ENCODE measurements at regions not wholly inside any gene's neighbourhood (a gene's known extent, or its start where the extent isn't known, plus 50 kb on each side); places are given as distances from the start of the nearest gene placed in this dataset.

GRCh38 chr6:45773906-45774305 lies 241.8 kb downstream of the CLIC5 start:
- ATAC-seq (no peak), DNase-seq (ENCODE audit: low spot score in 2 of 2) (peak in 1 of 2 donors; percentile 13)
- Mint-ChIP-seq H3K36me3 (no peaks in the 10 kb centered on the region), H3K27ac (no peak overlapping the region), H3K9me3 (peaks cover 3% of the 10 kb centered on the region), H3K4me1 (no peaks in the 10 kb centered on the region), H3K4me3 (no peak overlapping the region)

GRCh38 chr6:45772886-45773495 lies 242.7 kb downstream of the CLIC5 start:
- Mint-ChIP-seq H3K27ac (no peak overlapping the region), H3K9me3 (peaks cover 3% of the 10 kb centered on the region), H3K4me3 (no peak overlapping the region), H3K4me1 (no peaks in the 10 kb centered on the region), H3K36me3 (no peaks in the 10 kb centered on the region)
- ATAC-seq (no peak), DNase-seq (ENCODE audit: low spot score in 2 of 2) (peak in 1 of 2 donors; percentile 36)

- no peak for ATAC-seq
- Mint-ChIP-seq H3K36me3 (no peaks in the 10 kb centered on the region), H3K4me1 (no peaks in the 10 kb centered on the region), H3K27ac (no peak overlapping the region), H3K4me3 (no peak overlapping the region), H3K9me3 (peaks cover 3% of the 10 kb centered on the region)
- no peak for DNase-seq (ENCODE audit: low spot score in 2 of 2)
Observed at GRCh38 chr6:45772051-45772450, 243.6 kb downstream of the CLIC5 start.

GRCh38 chr6:45763281-45763680 lies 252.4 kb downstream of the CLIC5 start:
- DNase-seq (ENCODE audit: low spot score in 2 of 2), result no peak
- no peak overlapping the region for H3K27ac Mint-ChIP-seq
- H3K4me3 Mint-ChIP-seq, result no peak overlapping the region
- peaks cover 20% of the 10 kb centered on the region for H3K9me3 Mint-ChIP-seq
- ATAC-seq, result no peak
- no peaks in the 10 kb centered on the region for H3K36me3 Mint-ChIP-seq
- peaks cover 8% of the 10 kb centered on the region for H3K4me1 Mint-ChIP-seq

GRCh38 chr6:45759472-45759810 lies 256.2 kb downstream of the CLIC5 start:
- Mint-ChIP-seq H3K9me3 (peaks cover 12% of the 10 kb centered on the region), H3K27ac (no peak overlapping the region), H3K4me1 (peaks cover 8% of the 10 kb centered on the region), H3K36me3 (no peaks in the 10 kb centered on the region), H3K4me3 (no peak overlapping the region)
- DNase-seq (ENCODE audit: low spot score in 2 of 2), result no peak
- no peak for ATAC-seq

- ATAC-seq (no peak), DNase-seq (ENCODE audit: low spot score in 2 of 2) (no peak)
- Mint-ChIP-seq H3K27ac (no peak overlapping the region), H3K4me3 (no peak overlapping the region), H3K4me1 (peaks cover 8% of the 10 kb centered on the region), H3K9me3 (peaks cover 10% of the 10 kb centered on the region), H3K36me3 (no peaks in the 10 kb centered on the region)
Observed at GRCh38 chr6:45758787-45759471, 256.7 kb downstream of the CLIC5 start.

GRCh38 chr6:45757443-45758130 lies 258.1 kb downstream of the CLIC5 start:
- no peaks in the 10 kb centered on the region for H3K9me3 Mint-ChIP-seq
- no peak for ATAC-seq

GRCh38 chr6:45756606-45757005 lies 259.1 kb downstream of the CLIC5 start:
- Mint-ChIP-seq H3K9me3 (no peaks in the 10 kb centered on the region), H3K4me1 (peaks cover 8% of the 10 kb centered on the region), H3K4me3 (no peak overlapping the region), H3K36me3 (no peaks in the 10 kb centered on the region), H3K27ac (no peak overlapping the region)
- DNase-seq (ENCODE audit: low spot score in 2 of 2) (no peak), ATAC-seq (no peak)

More at GRCh38 chr6:45757443-45758130, 258.1 kb downstream of the CLIC5 start:
- no peak overlapping the region for H3K27ac Mint-ChIP-seq
- H3K36me3 Mint-ChIP-seq, result no peaks in the 10 kb centered on the region
- DNase-seq (ENCODE audit: low spot score in 2 of 2), result no peak
- no peak overlapping the region for H3K4me3 Mint-ChIP-seq
- H3K4me1 Mint-ChIP-seq, result peaks cover 8% of the 10 kb centered on the region

GRCh38 chr6:45754432-45754831 lies 261.2 kb downstream of the CLIC5 start:
- H3K4me1 Mint-ChIP-seq, result peaks cover 8% of the 10 kb centered on the region
- no peaks in the 10 kb centered on the region for H3K36me3 Mint-ChIP-seq
- H3K9me3 Mint-ChIP-seq, result no peaks in the 10 kb centered on the region
- no peak overlapping the region for H3K4me3 Mint-ChIP-seq
- no peak overlapping the region for H3K27ac Mint-ChIP-seq
- no peak for DNase-seq (ENCODE audit: low spot score in 2 of 2)
- no peak for ATAC-seq

GRCh38 chr6:45746046-45746445 lies 269.6 kb downstream of the CLIC5 start:
- H3K9me3 Mint-ChIP-seq, result peaks cover 6% of the 10 kb centered on the region
- ATAC-seq, result no peak
- peaks cover 16% of the 10 kb centered on the region for H3K4me1 Mint-ChIP-seq
- H3K36me3 Mint-ChIP-seq, result no peaks in the 10 kb centered on the region
- no peak overlapping the region for H3K4me3 Mint-ChIP-seq
- H3K27ac Mint-ChIP-seq, result no peak overlapping the region
- DNase-seq (ENCODE audit: low spot score in 2 of 2), result no peak

- H3K4me3 Mint-ChIP-seq, result no peak overlapping the region
- peaks cover 27% of the 10 kb centered on the region for H3K4me1 Mint-ChIP-seq
- H3K27ac Mint-ChIP-seq, result peak overlapping the region; percentile 46
Observed at GRCh38 chr6:45743028-45743615, 272.5 kb downstream of the CLIC5 start.

GRCh38 chr6:45742591-45742990 lies 273.1 kb downstream of the CLIC5 start:
- DNase-seq (ENCODE audit: low spot score in 2 of 2) (no peak), ATAC-seq (no peak)
- Mint-ChIP-seq H3K27ac (peak overlapping the region; percentile 56), H3K36me3 (no peaks in the 10 kb centered on the region), H3K4me1 (peaks cover 32% of the 10 kb centered on the region), H3K4me3 (no peak overlapping the region), H3K9me3 (peaks cover 3% of the 10 kb centered on the region)

More at GRCh38 chr6:45743028-45743615, 272.5 kb downstream of the CLIC5 start:
- H3K9me3 Mint-ChIP-seq, result peaks cover 6% of the 10 kb centered on the region
- DNase-seq (ENCODE audit: low spot score in 2 of 2) (peak in 1 of 2 donors; percentile 44), ATAC-seq (no peak)
- H3K36me3 Mint-ChIP-seq, result no peaks in the 10 kb centered on the region

- DNase-seq (ENCODE audit: low spot score in 2 of 2) (peak in 1 of 2 donors; percentile 68), ATAC-seq (peak; percentile 77)
- Mint-ChIP-seq H3K4me1 (peaks cover 42% of the 10 kb centered on the region), H3K27ac (peak overlapping the region; percentile 56), H3K9me3 (no peaks in the 10 kb centered on the region), H3K4me3 (no peak overlapping the region), H3K36me3 (no peaks in the 10 kb centered on the region)
Observed at GRCh38 chr6:45741437-45742171, 274.1 kb downstream of the CLIC5 start.

GRCh38 chr6:45739058-45739457 lies 276.6 kb downstream of the CLIC5 start:
- H3K4me1 Mint-ChIP-seq, result peaks cover 53% of the 10 kb centered on the region
- H3K9me3 Mint-ChIP-seq, result no peaks in the 10 kb centered on the region
- no peak for DNase-seq (ENCODE audit: low spot score in 2 of 2)
- ATAC-seq, result no peak
- no peak overlapping the region for H3K4me3 Mint-ChIP-seq
- H3K27ac Mint-ChIP-seq, result no peak overlapping the region
- H3K36me3 Mint-ChIP-seq, result no peaks in the 10 kb centered on the region

GRCh38 chr6:45738057-45738455 lies 277.6 kb downstream of the CLIC5 start:
- peak overlapping the region; percentile 74 for H3K27ac Mint-ChIP-seq
- H3K4me1 Mint-ChIP-seq, result peaks cover 49% of the 10 kb centered on the region
- DNase-seq (ENCODE audit: low spot score in 2 of 2) (no peak), ATAC-seq (no peak)
- no peaks in the 10 kb centered on the region for H3K36me3 Mint-ChIP-seq
- no peaks in the 10 kb centered on the region for H3K9me3 Mint-ChIP-seq
- peak overlapping the region; percentile 47 for H3K4me3 Mint-ChIP-seq

All from stimulated activated effector memory CD8-positive, alpha-beta T cell treated with anti-CD3 and anti-CD28 coated beads, Interleukin-12 subunit alpha, Interleukin-12 subunit beta, amount 100 ng/mL, for 72 hours (primary cell).